Left ventricle myocardium superior (tissue), 1 donor: ENCODE measurements at regions not wholly inside any gene's neighbourhood (a gene's known extent, or its start where the extent isn't known, plus 50 kb on each side); places are given as distances from the start of the nearest gene placed in this dataset.
"Not testable (repeated sequence)": the region's sequence is repeated elsewhere in the genome, so short reads cannot be mapped to it uniquely, and the experiment has no call there.

Source experiments
- ATAC-seq: fragments of 200-7000 bp; cut with Tn5 transposase; one replicate; pipeline ENCODE4 v1.9.1; 2020; ENCODE audit warnings: mild to moderate bottlenecking, moderate library complexity
- DNase-seq: peaks from one replicate; pipeline ENCODE4 v3.0.0-alpha.2; 2020
- intact Hi-C: fragments of 100-400 bp; cut with micrococcal nuclease; formaldehyde crosslinking; loops from one replicate; pipeline ENCODE4 v1.11.0; 2022
- donor health status: DM: no; HTN: yes; CAD: no; lungs with severe emphysema.

DNA sequence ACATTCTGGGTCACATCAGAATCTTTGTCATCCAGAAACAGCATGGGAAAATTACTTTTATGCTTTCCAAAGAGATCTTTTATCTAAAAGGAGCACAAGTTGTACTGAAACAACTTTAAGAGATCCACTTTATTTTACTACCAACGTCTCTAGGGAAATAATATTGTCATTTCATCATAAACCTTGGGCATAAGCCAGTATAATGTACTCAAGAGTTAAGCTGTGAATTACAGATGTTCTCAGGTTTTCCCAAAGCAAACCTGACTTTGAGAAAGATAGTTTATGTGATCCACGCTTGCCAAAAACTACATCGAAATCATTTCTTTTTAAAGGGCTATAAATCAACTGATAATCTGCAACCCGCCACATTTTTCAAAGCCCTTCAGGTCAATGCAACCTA is 124.1 kb upstream of the CRBN start:
- no peak for DNase-seq
- ATAC-seq = no peak
- intact Hi-C loops = no loop called here

DNA sequence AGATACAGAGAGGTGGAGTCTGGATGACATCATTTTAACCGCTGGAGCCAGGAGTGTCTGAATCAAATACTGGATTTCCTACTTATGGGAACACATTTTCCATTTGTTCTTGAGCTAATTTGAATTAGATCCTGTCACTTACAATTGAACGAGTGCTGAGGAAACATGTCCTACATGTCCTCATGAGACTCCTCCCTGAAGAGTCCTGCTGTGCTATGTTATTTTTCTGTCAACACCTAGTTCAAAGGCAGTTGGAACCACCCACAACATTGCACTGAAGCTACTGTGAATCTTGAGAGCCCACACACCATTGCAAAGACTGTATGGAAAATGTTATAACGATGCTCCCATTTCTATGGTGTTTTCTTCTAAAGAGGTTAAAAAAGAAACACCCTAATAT is 123.5 kb upstream of the CRBN start:
- ATAC-seq (peak; percentile 31), DNase-seq (no peak)
- intact Hi-C loops = no loop called here

DNA sequence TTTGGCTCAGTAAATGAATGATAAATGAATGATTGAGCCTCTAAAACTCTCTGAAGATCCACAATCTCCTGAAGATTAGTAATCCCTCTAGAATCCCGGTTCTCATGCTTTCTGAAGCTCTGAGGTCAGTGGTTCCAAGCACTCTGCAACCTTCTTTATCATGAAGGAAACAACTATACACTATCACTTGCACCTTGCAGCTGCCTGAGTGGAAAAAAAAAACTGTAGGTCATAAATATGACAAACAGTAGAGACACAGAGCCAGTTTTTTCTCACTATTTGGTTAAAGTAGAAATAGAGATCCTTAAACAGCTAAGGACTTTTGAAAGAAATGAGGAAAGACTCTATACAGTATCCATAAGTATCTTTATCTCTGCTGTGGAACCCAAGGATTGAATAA is 122.0 kb upstream of the CRBN start:
- DNase-seq = no peak
- intact Hi-C loops = no loop called here
- no peak for ATAC-seq

DNA sequence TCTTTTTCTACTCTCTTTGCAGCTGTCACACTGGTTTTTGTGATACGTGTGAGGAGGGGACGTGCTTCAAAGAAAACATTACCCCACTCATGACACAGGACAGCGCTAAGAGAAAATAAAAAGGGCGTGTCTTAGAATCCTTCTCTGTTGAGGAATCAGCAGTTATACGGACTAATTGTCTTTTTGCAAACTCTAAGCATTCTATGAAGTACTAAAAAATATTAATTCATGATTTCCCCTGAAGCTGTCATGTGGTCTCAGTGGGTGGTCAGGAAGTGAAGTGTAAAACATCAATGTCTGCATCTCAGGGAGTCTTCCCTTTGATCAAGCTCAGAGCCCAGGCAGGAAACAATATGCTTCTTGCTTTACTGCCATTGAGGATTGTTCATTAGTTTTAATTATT is 117.5 kb upstream of the CRBN start:
- no peak for DNase-seq
- no peak for ATAC-seq
- intact Hi-C loops = no loop called here

DNA sequence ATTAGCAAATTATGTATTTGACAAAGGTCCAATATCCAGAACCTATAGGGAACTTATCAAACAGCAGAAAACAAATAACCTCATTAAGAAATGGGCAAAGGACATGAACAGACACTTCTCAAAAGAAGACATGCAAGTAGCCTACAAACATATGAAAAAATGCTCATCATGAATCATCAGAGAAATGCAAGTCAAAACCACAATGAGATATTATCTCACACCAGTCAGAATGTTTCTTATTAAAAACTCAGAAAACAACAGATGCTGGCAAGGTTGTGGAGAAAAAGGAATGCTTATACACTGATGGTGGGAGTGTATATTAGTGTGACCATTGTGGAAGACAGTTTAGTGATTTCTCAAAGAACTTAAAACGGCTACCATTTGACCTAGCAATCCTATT is 116.1 kb upstream of the CRBN start:
- ATAC-seq = no peak
- DNase-seq = no peak
- intact Hi-C loops = no loop called here

DNA sequence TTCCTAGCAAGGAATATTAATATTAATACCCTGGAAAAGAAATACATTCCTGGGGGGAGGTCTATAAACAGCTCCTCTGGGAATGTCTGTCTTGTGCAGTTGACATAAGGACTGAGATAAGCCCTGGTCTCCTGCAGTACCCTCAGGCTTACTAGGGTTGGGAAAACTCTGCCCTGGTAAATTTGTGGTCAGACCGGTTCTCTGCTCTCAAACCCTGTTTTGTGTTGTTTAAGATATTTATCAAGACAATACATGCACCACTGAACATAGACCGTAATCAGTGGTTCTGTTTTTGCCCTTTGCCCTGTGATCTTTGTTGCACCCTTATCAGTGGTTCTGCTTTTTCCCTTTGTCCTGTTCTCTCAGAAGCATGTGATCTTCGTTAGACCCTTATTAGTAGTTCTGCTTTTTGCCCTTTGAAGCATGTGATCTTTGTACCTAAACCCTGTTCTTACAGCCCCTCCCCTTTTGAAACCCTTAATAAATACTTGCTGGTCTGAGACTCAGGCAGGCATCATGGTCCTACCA is 112.3 kb upstream of the CRBN start:
- ATAC-seq, intact Hi-C loops, DNase-seq: not testable (repeated sequence)

DNA sequence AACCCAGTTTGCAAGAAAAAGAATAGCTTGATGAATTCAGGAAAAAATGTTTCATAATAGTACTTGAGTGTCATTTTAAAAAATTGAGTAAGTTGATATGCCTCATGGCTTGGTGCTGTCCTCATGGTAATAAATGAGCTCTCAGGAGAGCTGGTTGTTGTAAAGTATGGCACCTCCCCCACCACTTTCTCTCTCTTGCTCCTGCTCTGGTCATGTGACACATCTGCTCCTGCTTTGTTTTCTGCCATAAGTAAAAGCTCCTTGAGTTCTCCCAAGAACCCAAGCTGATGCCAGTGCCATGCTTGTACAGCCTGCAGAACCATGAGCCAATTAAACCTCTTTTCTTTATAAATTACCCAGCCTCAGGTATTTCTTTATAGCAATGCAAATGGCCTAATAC is 108.8 kb upstream of the CRBN start:
- intact Hi-C loops = no loop called here
- no peak for DNase-seq
- ATAC-seq = no peak

DNA sequence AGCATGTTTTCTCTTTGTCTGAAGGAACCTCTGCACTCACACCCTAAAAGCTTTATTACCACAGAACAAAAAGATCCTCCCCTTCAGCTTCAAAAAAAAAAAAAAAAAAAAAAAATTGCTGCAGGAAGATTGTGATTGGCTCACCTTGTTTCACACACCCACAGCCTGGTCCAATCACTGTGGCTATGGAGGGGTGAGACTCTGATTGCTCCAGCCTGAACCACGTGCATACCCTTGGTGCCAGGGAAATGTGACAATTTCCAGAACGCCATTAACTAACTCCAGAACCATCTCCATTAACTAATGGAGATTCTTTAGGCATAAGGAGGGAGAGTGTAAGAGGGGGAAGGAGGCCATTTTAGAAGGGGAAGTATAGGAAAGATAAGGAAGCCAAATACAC is 106.5 kb upstream of the CRBN start:
- intact Hi-C loops = no loop called here
- ATAC-seq (no peak), DNase-seq (no peak)

DNA sequence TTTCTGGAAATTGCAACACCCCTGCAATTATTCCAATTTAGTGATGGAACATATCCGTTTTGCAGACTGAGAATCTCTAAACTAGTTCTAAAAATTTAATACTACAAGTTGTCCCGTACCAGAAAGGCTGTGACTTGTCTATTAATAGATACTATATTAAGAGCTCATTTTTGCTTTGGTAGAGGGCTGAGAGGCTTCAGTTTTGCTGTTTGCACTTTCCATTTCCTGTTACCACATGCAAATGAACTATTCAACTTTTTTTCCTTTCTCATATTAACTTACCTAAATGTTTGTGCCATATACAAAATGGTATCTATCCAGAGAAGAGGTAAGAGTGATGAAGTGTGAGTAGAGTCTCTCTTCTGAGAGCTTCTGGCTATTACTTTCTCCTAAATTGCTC is 101.5 kb upstream of the CRBN start:
- DNase-seq (no peak), ATAC-seq (no peak)
- intact Hi-C loops = no loop called here

DNA sequence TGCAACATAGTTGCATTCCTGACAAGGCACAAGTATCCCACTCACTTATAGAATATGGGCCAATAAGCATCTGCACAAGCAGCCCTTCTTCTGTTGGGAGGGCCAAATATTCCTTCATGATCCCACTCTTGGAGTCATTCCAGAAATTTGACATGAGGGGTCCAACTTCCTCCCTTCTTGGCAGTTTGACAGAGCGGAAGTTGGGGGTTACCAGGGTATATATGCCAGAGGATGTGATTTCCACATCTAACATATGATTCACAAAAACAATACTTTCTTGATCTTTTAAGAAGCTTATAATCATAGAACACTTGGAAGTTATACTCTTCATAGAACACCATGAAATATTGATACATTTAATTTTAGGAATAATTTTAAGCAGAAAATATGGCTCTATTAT is 100.9 kb upstream of the CRBN start:
- intact Hi-C loops = no loop called here
- DNase-seq = no peak

DNA sequence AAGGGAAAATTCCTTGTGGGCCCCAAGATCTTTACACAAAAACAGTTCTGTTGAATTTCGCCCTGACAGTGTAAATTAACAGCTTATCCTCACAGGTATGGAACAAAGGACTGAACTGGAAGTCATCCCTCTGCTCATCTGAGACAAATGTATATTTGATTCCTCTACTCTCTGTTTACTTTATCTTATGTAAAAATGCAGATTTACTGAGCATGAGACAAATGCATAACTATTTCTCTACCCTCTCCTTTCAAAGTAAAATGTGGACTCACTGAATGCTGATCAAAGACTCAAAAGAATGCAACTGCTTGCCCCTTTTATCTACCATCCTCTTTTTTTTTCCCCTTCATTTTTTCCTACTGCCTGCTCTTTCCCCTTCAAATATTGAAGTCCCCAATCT is 98.6 kb upstream of the CRBN start:
- DNase-seq = no peak
- no peak for ATAC-seq
- intact Hi-C loops = no loop called here

More for the DNA sequence above, 100.9 kb upstream of the CRBN start:
- no peak for ATAC-seq

DNA sequence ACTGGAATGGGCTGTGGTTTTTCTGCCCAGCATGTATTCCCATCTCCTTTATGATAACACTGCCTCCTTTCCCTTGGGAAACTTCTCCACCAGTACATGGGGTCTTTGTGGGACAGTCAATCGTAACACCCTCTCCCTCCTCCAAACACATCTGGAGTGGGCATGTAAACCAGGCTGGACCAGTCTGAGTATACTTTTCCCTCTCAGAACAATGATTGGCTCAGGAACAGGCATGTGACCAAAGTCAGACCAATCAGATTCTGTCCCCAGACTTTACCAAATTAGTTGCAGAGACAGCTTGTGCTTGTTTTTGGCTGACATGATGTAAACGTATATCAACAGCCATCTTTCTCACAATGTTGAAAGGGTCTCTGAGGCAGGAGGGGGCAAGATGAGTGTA is 97.1 kb upstream of the CRBN start:
- DNase-seq (no peak), ATAC-seq (no peak)
- intact Hi-C loops = no loop called here

DNA sequence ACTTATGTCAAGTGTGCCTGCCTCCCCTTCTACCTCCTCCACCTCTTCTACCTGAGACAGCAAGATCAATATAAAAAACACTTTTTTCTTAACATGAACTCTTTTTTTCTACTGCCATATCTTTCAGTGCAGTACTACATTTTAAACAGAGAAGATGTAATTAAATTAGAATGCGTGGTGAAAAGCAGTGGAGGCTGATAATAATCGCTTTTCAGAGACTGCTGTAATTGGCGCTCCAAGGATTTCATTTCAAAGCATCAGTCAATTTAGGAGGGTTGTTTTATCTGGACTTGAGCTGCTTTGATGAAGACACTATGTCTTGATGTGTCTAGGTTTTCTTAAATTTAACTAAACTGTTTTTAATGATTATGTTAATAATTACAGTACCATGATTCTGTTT is 85.3 kb upstream of the CRBN start:
- DNase-seq (no peak), ATAC-seq (no peak)
- intact Hi-C loops = no loop called here

DNA sequence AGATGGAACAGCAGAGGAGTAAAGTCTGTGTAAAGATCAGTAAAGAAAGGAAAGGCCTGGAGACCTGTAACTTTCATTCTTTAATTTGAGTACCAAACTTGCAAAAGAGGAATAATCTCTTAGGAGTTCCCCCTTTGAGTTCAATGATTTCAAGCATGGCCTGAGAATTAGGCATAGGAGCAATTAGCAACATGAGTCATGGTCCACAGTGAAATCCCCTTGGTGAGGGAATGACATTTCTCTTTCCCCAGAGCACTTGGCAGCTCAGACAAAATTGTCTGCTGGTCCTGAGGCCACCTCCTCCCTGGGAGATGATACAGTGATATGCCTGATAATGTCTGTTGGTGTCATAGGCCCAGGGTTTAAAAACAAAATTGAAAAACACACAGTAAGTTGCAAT is 81.4 kb upstream of the CRBN start:
- ATAC-seq (no peak), DNase-seq (no peak)
- intact Hi-C loops = no loop called here

DNA sequence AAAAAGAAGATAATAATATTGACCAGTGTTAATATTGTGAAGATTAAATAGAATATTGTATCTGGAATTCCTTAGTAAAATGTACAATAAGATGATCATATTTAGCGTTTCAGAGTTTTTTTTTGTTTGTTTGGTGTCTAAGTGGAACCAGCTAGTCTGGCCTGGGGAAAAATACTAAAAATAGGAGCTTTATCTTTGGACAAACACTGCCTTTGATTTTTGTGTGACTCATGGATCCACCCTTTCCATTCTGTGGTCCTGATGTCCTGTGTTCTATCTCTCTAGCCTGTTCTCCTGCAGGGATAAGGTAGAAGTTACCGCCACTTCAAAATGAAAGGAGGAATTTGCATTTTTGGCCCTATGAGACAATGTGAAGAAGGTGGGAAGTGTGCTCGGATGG is 79.7 kb upstream of the CRBN start:
- DNase-seq (no peak), ATAC-seq (no peak)
- intact Hi-C loops = no loop called here

DNA sequence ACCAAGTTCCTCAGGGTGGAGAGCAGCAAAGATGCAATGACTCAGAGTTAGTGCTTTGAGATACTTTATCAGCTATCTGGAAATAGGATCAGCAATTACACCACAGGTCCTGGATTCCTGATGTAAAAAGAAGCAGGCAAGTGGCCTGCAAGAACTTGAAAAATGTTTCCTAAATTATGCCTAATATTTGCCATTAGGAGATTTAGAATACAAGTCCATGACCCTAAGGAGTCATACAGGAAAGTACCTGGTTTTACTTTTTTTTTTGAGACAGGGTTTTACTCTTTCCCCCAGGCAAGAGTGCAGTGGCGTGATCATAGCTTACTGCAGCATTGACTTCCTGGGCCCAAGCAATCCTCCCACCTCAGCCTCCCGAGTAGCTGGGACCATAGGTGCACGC is 78.8 kb upstream of the CRBN start:
- ATAC-seq (no peak), DNase-seq (no peak)
- intact Hi-C loops = no loop called here

DNA sequence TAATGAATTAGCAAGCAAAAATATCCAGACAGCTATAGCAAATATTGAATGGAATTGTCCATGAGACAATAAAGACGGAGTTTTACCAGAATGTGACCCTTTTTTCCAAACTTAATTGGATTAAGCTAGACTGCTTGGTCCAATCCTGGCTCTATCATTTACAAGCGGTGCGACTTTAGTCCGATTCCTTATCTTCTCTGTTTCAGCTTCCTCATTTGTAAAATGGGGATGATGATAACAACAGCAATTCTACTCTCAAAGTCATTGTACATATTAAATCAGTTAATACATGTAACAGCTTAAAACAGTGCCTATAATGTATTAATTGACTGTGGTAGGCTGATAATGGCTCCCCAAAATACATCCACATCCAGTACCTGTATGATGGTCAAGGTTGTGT is 62.1 kb upstream of the CRBN start:
- DNase-seq = no peak
- no peak for ATAC-seq
- intact Hi-C loops = no loop called here

DNA sequence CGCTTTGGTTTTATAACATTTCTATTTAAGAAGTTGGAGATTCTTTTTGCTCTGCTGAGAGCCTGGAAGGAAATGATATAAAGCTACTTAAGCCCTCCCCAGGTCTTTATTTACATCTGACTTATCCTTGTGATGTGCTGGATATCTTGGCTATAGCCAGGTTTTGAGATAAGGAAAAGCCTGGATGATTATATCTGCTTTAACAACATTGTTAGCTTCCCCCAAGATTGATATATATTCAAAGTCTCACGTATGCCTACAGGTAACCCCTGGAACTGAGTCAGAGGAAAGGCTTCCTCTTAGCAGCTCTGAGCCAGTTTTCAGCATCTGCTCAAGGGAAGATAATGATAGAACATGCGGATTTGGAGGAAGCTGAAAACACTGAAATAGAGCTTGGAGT is 61.5 kb upstream of the CRBN start:
- intact Hi-C loops = no loop called here
- no peak for ATAC-seq
- DNase-seq = no peak

DNA sequence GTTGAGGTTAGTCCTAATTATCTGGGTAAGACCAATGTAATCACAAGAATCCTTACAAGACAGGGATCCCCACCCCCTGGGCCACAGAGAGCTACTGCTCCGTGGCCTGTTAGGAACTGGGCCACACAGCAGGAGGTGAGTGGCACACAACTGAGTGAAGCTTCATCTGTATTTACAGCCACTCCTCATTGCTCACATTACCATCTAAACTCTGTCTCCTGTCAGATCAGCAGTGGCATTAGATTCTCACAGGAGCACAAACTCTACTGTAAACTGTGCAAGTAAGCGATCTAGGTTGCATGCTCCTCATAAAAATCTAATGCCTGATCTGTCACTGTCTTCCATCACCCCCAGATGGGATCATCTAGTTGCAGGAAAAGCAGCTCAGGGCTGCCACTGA is 58.5 kb upstream of the CRBN start:
- no peak for DNase-seq
- ATAC-seq = no peak
- intact Hi-C loops = no loop called here

DNA sequence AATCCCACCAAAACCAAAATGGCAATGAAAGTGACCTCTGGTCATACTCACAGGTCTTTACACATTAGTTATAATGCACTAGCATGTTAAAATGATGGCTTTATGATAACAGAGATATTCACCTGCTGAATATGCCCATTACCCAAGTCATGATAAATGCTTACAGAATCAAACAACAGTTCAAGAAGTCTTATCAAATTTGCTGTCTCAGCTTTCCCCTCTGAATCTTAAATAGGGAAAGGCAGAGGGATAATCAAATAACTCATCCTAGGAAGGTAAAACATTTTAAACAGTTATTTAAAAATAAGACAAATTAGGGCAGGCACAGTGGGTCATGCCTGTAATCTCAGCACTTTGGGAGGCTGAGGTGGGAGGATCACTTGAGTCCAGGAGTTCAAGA is 52.8 kb upstream of the CRBN start:
- intact Hi-C loops = no loop called here

More for the DNA sequence above, 52.8 kb upstream of the CRBN start:
- no peak for ATAC-seq
- no peak for DNase-seq
